OCI-LY3 (cell line): ENCODE measurements at regions not wholly inside any gene's neighbourhood (a gene's known extent, or its start where the extent isn't known, plus 50 kb on each side); places are given as distances from the start of the nearest gene placed in this dataset.

Source experiments
- EZH2phosphoT487 ChIP-seq: fragments of 200-600 bp; shearing (Covaris generic); IDR thresholded peaks from 2 replicates; pipeline ENCODE4 v1.6.1; 2018; ENCODE audit warnings: antibody characterized with exemption, mixed run types, low read depth
- TF ChIP-seq, protein P1 (sequence below): fragments of 200-600, 300-600 bp; sonication (generic); IDR thresholded peaks from 2 replicates; pipeline ENCODE4 v1.5.1; 2014; ENCODE audit warnings: antibody characterized with exemption, low read length, low read depth

- TF ChIP-seq, protein P1, sequence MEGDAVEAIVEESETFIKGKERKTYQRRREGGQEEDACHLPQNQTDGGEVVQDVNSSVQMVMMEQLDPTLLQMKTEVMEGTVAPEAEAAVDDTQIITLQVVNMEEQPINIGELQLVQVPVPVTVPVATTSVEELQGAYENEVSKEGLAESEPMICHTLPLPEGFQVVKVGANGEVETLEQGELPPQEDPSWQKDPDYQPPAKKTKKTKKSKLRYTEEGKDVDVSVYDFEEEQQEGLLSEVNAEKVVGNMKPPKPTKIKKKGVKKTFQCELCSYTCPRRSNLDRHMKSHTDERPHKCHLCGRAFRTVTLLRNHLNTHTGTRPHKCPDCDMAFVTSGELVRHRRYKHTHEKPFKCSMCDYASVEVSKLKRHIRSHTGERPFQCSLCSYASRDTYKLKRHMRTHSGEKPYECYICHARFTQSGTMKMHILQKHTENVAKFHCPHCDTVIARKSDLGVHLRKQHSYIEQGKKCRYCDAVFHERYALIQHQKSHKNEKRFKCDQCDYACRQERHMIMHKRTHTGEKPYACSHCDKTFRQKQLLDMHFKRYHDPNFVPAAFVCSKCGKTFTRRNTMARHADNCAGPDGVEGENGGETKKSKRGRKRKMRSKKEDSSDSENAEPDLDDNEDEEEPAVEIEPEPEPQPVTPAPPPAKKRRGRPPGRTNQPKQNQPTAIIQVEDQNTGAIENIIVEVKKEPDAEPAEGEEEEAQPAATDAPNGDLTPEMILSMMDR = no peak
- TF ChIP-seq EZH2phosphoT487 = no peak
Observed at GRCh38 chr7:125780153-125780552, 850.5 kb upstream of the POT1 start.
